BJ (cell line): ENCODE measurements at regions not wholly inside any gene's neighbourhood (a gene's known extent, or its start where the extent isn't known, plus 50 kb on each side); places are given as distances from the start of the nearest gene placed in this dataset.

Source experiments
- CTCF ChIA-PET: fragments of 350-600 bp; formaldehyde crosslinking; extraction: SDS; loops from one replicate; lab custom pipeline; 2021; ENCODE audit warnings: antibody characterized with exemption, inconsistent platforms; lab: Yijun Ruan, JAX
- POLR2A ChIA-PET: fragments of 300-600 bp; sonication (Branson Sonifier 250); formaldehyde crosslinking; extraction: SDS; loops from one replicate; lab custom pipeline; 2021; ENCODE audit warnings: antibody characterized with exemption; lab: Charles Lee
- DNase-seq: peaks from one replicate; pipeline ENCODE4 v3.0.0-alpha.2; 2011; ENCODE audit warnings: low read depth
- H3K27me3 ChIP-seq: 2 replicates; pipeline ENCODE4 v1.6.0; 2011; ENCODE audit warnings: low read length; ENCODE audit not compliant: control insufficient read depth, insufficient read depth
- H3K36me3 ChIP-seq: 2 replicates; pipeline ENCODE4 v1.5.1; 2011; ENCODE audit warnings: low read length; ENCODE audit not compliant: control insufficient read depth, insufficient read depth
- H3K4me3 ChIP-seq: 2 replicates; pipeline ENCODE4 v1.5.1; 2011; ENCODE audit warnings: low read depth, mild to moderate bottlenecking, control low read depth, low read length
- CTCF ChIP-seq: IDR thresholded peaks from 2 replicates; pipeline ENCODE4 v1.5.1; 2011; ENCODE audit warnings: low read depth, mild to moderate bottlenecking, control low read depth, inconsistent platforms, low read length, moderate library complexity; ENCODE audit not compliant: insufficient read depth

DNA sequence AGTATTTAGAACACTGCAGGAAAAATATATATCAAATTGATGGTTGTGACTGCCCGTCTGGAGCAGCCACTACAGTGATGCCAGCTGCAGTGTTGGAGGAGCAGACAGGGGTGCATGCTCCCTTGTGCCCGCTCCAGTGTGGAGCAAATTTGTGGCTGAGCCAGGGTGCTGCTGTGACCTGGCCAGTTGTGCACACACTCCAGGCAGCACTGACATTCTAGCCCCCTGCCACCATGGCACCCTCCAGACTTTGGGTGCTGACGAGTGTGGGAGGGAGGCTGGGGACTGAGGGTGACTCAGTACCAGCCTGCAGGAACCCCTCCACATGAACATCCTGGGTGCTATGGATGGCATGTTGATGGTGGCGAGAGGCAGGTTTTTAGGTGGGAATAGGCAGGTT is 160.0 kb upstream of the PCDH15 start:
- no peak for TF ChIP-seq CTCF
- ChIA-PET POLR2A (no interaction called here), CTCF (no interaction called here)
- Histone ChIP-seq H3K36me3 (no peaks in the 10 kb centered on the region), H3K27me3 (no peaks in the 10 kb centered on the region), H3K4me3 (no peak overlapping the region)
- no peak for DNase-seq

DNA sequence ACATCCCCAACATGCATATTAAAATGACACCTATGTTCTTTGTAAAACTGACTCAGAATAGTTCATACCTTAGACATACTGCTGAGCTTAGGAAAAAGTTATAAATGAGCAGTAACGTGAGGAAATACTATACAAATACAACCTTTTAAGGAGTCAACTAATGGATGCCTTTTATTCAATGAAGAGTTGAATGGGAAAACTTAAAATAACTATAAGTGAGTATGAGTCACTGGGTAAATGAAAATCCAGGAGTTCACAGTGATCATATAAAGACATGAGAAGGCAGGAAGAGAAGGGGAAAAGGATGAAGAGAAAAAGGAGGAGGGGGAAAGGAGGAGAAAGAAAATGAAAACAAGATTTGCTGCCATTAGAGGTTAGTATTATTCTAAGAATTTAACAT is 157.8 kb upstream of the PCDH15 start:
- Histone ChIP-seq H3K36me3 (no peaks in the 10 kb centered on the region), H3K27me3 (no peaks in the 10 kb centered on the region), H3K4me3 (no peak overlapping the region)
- ChIA-PET POLR2A (no interaction called here), CTCF (no interaction called here)
- DNase-seq, result no peak
- TF ChIP-seq CTCF, result no peak

- Histone ChIP-seq H3K36me3 (no peaks in the 10 kb centered on the region), H3K4me3 (no peak overlapping the region), H3K27me3 (no peaks in the 10 kb centered on the region)
- ChIA-PET POLR2A (no interaction called here), CTCF (no interaction called here)
- no peak for DNase-seq
- no peak for TF ChIP-seq CTCF
These were observed 146.6 kb upstream of the PCDH15 start for GRCh38 chr10:54947605-54948004.

- no peak for DNase-seq
- TF ChIP-seq CTCF, result no peak
- CTCF ChIA-PET, result no interaction called here
- Histone ChIP-seq H3K36me3 (no peaks in the 10 kb centered on the region), H3K27me3 (no peaks in the 10 kb centered on the region), H3K4me3 (no peak overlapping the region)
- POLR2A ChIA-PET, result no interaction called here
These were observed 139.4 kb upstream of the PCDH15 start for GRCh38 chr10:54940418-54940817.

DNA sequence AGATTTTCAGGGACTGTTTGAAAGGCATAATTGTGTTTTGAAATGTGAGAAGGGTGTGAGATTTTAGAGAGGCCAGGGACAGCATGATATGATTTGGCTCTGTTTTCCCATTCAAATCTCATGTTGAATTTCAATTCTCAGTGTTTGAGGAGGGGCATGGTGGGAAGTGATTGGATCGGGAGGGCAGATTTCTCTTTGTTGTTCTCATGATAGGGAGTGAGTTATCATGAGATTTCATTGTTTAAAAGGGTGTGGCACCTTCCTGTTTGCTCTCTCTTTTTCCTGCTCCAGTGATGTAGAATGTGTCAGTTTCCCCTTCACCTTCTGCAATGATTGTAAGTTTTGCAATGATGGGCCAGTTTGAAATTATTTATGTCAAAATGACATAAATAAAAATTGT is 113.0 kb upstream of the PCDH15 start:
- ChIA-PET POLR2A (no interaction called here), CTCF (no interaction called here)
- TF ChIP-seq CTCF, result no peak
- no peak for DNase-seq
- Histone ChIP-seq H3K4me3 (no peak overlapping the region), H3K27me3 (no peaks in the 10 kb centered on the region), H3K36me3 (no peaks in the 10 kb centered on the region)
